ENCODE measurements at regions not wholly inside any gene's neighbourhood (a gene's known extent, or its start where the extent isn't known, plus 50 kb on each side); places are given as distances from the start of the nearest gene placed in this dataset.

- no peaks in the 10 kb centered on the region for H3K4me1 ChIP-seq (ENCODE audit: control insufficient read depth, insufficient read depth, low read length)
- H3K36me3 ChIP-seq (ENCODE audit: control insufficient read depth in 2 of 2, insufficient read depth in 1 of 2, low read length in 2 of 2) = no peaks in the 10 kb centered on the region
- H3K9me3 ChIP-seq (ENCODE audit: control insufficient read depth, insufficient read depth, low read depth, low read length) = no peaks in the 10 kb centered on the region
- no peak overlapping the region for H3K27ac ChIP-seq (ENCODE audit: extremely low read depth, low read depth, low read length)
- TF ChIP-seq ZNF518A (tag by site-specific recombination; conservative IDR thresholded peaks at IDR 0.05; ENCODE audit: low read depth) = no peak
- no peak for TF ChIP-seq ZNF23 (tag by site-specific recombination; IDR thresholded peaks at IDR 0.05; ENCODE audit: borderline replicate concordance)
- no peak for TF ChIP-seq ZNF777 (tag by site-specific recombination; IDR thresholded peaks at IDR 0.05; ENCODE audit: borderline replicate concordance)
- TF ChIP-seq ZNF510 (tag by site-specific recombination; IDR thresholded peaks at IDR 0.05; ENCODE audit: insufficient replicate concordance) = no peak
- TF ChIP-seq ZNF629 (tag by site-specific recombination; IDR thresholded peaks at IDR 0.05) = no peak
- no peak for TF ChIP-seq ATF2 (tag by site-specific recombination; IDR thresholded peaks at IDR 0.05; ENCODE audit: low read depth)
- TF ChIP-seq ZBTB6 (tag by site-specific recombination; IDR thresholded peaks at IDR 0.05) = no peak
- TF ChIP-seq ZNF138 (tag by site-specific recombination; IDR thresholded peaks at IDR 0.05; ENCODE audit: borderline replicate concordance) = no peak
- no peak for TF ChIP-seq REPIN1 (tag by site-specific recombination; IDR thresholded peaks at IDR 0.05; ENCODE audit: low read depth)
- TF ChIP-seq ZNF776 (tag by site-specific recombination; IDR thresholded peaks at IDR 0.05; ENCODE audit: borderline replicate concordance) = no peak
- TF ChIP-seq ZNF433 (tag by site-specific recombination; IDR thresholded peaks at IDR 0.05; ENCODE audit: low read depth) = no peak
- TF ChIP-seq ZNF624 (tag by site-specific recombination; IDR thresholded peaks at IDR 0.05) = no peak
- ChIA-PET POLR2A (no interaction called here), CTCF (no interaction called here)
- H3K4me3 ChIP-seq (ENCODE audit: low read depth, low read length) = no peak overlapping the region
Observed at GRCh38 chr5:105414067-105414466, 1851.5 kb upstream of the NUDT12 start.

- Histone ChIP-seq H3K9me3 (ENCODE audit: control insufficient read depth, insufficient read depth, low read depth, low read length) (no peaks in the 10 kb centered on the region), H3K36me3 (ENCODE audit: control insufficient read depth in 2 of 2, insufficient read depth in 1 of 2, low read length in 2 of 2) (no peaks in the 10 kb centered on the region), H3K4me1 (ENCODE audit: control insufficient read depth, insufficient read depth, low read length) (no peaks in the 10 kb centered on the region), H3K27ac (ENCODE audit: extremely low read depth, low read depth, low read length) (no peak overlapping the region), H3K4me3 (ENCODE audit: low read depth, low read length) (no peak overlapping the region)
- ChIA-PET CTCF (interaction anchor here (0.6 kb wide), 1 partner anchor 78 kb away, joined by 4 read pairs; no protein-coding TSS in a partner anchor), POLR2A (no interaction called here)
- TF ChIP-seq ZNF560 (tag by site-specific recombination; IDR thresholded peaks at IDR 0.05; ENCODE audit: borderline replicate concordance) (no peak), ZNF140 (tag by site-specific recombination; IDR thresholded peaks at IDR 0.05) (no peak)
Observed at GRCh38 chr5:105413406-105413990, 1850.9 kb upstream of the NUDT12 start.

All from HEK293 (cell line).